ENCODE measurements at regions not wholly inside any gene's neighbourhood (a gene's known extent, or its start where the extent isn't known, plus 50 kb on each side); places are given as distances from the start of the nearest gene placed in this dataset.
"Not testable (repeated sequence)": the region's sequence is repeated elsewhere in the genome, so short reads cannot be mapped to it uniquely, and the experiment has no call there.

- DNase-seq, result no peak
Observed at GRCh38 chr10:9913876-9914514, 1103.7 kb upstream of the CELF2 start.

GRCh38 chr10:9921544-9921943, 1096.1 kb upstream of the CELF2 start:
- no peak for DNase-seq

GRCh38 chr10:9922126-9922870, 1095.4 kb upstream of the CELF2 start:
- no peak for DNase-seq

- no peak for DNase-seq
Observed at GRCh38 chr10:9926003-9926402, 1091.7 kb upstream of the CELF2 start.

GRCh38 chr10:9926881-9927280, 1090.8 kb upstream of the CELF2 start:
- no peak for DNase-seq

GRCh38 chr10:9939716-9940115, 1078.0 kb upstream of the CELF2 start:
- DNase-seq, result no peak

GRCh38 chr10:9944690-9945089, 1073.0 kb upstream of the CELF2 start:
- DNase-seq, result no peak

GRCh38 chr10:9950070-9950469, 1067.6 kb upstream of the CELF2 start:
- DNase-seq, result no peak

- DNase-seq, result no peak
Observed at GRCh38 chr10:9951481-9952257, 1066.0 kb upstream of the CELF2 start.

GRCh38 chr10:9957351-9957750, 1060.3 kb upstream of the CELF2 start:
- no peak for DNase-seq

GRCh38 chr10:9957876-9958275, 1059.8 kb upstream of the CELF2 start:
- not testable (repeated sequence) for DNase-seq

- no peak for DNase-seq
Observed at GRCh38 chr10:9965341-9965740, 1052.3 kb upstream of the CELF2 start.

- no peak for DNase-seq
Observed at GRCh38 chr10:9986786-9987185, 1030.9 kb upstream of the CELF2 start.

- DNase-seq, result no peak
Observed at GRCh38 chr10:9987197-9987596, 1030.5 kb upstream of the CELF2 start.

GRCh38 chr10:9992661-9993060, 1025.0 kb upstream of the CELF2 start:
- no peak for DNase-seq

- no peak for DNase-seq
Observed at GRCh38 chr10:9994131-9994530, 1023.5 kb upstream of the CELF2 start.

- DNase-seq, result no peak
Observed at GRCh38 chr10:9999627-10000026, 1018.0 kb upstream of the CELF2 start.

- no peak for DNase-seq
Observed at GRCh38 chr10:10007957-10008356, 1009.7 kb upstream of the CELF2 start.

GRCh38 chr10:10010397-10010796, 1007.3 kb upstream of the CELF2 start:
- DNase-seq, result no peak

GRCh38 chr10:10014846-10015245, 1002.8 kb upstream of the CELF2 start:
- no peak for DNase-seq

GRCh38 chr10:10017716-10018115, 1000.0 kb upstream of the CELF2 start:
- DNase-seq, result no peak

- no peak for DNase-seq
Observed at GRCh38 chr10:10020945-10021344, 996.7 kb upstream of the CELF2 start.

GRCh38 chr10:10032991-10033390, 984.7 kb upstream of the CELF2 start:
- no peak for DNase-seq

- no peak for DNase-seq
Observed at GRCh38 chr10:10038348-10038747, 979.3 kb upstream of the CELF2 start.
